Activated T-helper 1 cell treated with anti-CD3 and anti-CD28 coated beads, Interleukin-12 subunit alpha, Interleukin-12 subunit beta, Interleukin-2, Interleukin-4 antibody, amounts not matched to agents 30 ng/mL and 10 ng/mL and 1 ng/mL, durations not matched to agents 14 hours and 24 hours and 36 hours (primary cell): ENCODE measurements at regions not wholly inside any gene's neighbourhood (a gene's known extent, or its start where the extent isn't known, plus 50 kb on each side); places are given as distances from the start of the nearest gene placed in this dataset.

Experiments
- DNase-seq: peaks from one replicate; pipeline ENCODE4 v3.0.0; 2021; ENCODE audit warnings: low spot score
- H3K27ac Mint-ChIP-seq: one replicate; pipeline ENCODE4 v1.8.0; 2021; ENCODE audit warnings: mild to moderate bottlenecking, mixed read lengths
- H3K27me3 Mint-ChIP-seq: one replicate; pipeline ENCODE4 v1.8.0; 2022; ENCODE audit warnings: mild to moderate bottlenecking, moderate library complexity, mixed read lengths; ENCODE audit not compliant: insufficient read depth
- H3K36me3 Mint-ChIP-seq: one replicate; pipeline ENCODE4 v1.8.0; 2021; ENCODE audit warnings: low read depth, mixed read lengths
- H3K4me1 Mint-ChIP-seq: one replicate; pipeline ENCODE4 v1.8.0; 2021; ENCODE audit warnings: low read depth, mixed read lengths
- H3K4me3 Mint-ChIP-seq: one replicate; pipeline ENCODE4 v1.8.0; 2021; ENCODE audit warnings: mild to moderate bottlenecking, moderate library complexity, mixed read lengths
- H3K9me3 Mint-ChIP-seq: one replicate; pipeline ENCODE4 v1.8.0; 2021; ENCODE audit warnings: mixed read lengths
- intact Hi-C: fragments of 100-400 bp; cut with micrococcal nuclease; formaldehyde crosslinking; loops from one replicate; pipeline ENCODE4 v1.15.1; 2024

DNA sequence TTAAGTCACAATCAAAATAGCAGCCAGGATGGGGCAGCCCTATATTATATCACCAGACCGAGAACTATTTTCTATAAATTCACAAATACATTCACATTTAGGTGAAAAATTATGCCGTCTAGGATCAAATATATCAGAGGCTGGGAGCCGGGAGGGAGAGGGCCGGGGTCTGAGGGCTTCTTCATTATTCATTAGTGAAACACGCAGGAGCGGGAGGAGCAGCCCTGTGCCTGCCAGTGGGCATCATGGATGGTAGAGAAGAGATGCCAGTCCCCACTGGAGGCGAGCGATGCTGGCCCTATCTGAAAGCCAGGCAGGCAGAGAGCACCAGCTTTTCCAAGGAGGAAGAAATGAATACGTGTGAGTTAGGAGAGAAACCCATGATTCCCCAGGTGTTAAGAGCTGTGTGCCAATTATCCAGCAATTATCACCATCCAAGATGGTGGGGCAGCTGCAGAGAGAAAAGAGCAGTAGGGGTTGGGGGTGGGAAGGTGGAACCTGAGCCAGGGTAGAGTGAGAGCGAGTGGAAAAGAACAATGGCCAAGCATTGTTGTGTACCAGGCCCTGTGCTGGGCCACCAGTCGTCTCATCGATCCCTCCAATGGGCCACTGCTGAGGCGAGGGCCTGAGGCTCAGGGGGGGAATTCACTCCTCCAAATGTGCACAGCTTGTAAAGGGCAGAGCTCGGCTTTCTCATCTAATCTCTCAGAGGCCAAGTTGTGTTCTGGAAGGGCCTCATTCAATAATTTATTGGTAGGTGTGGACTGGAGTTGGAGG lies 261.3 kb upstream of the TLE3 start:
- Mint-ChIP-seq H3K4me3 (no peak overlapping the region), H3K27me3 (peaks cover 3% of the 10 kb centered on the region), H3K4me1 (no peaks in the 10 kb centered on the region), H3K36me3 (no peaks in the 10 kb centered on the region), H3K9me3 (no peaks in the 10 kb centered on the region), H3K27ac (no peak overlapping the region)
- intact Hi-C loops: no loop called here
- no peak for DNase-seq

- Mint-ChIP-seq H3K27ac (no peak overlapping the region), H3K36me3 (no peaks in the 10 kb centered on the region), H3K4me1 (no peaks in the 10 kb centered on the region)
Measured at GRCh38 chr15:70358011-70358819, 260.5 kb upstream of the TLE3 start.

DNA sequence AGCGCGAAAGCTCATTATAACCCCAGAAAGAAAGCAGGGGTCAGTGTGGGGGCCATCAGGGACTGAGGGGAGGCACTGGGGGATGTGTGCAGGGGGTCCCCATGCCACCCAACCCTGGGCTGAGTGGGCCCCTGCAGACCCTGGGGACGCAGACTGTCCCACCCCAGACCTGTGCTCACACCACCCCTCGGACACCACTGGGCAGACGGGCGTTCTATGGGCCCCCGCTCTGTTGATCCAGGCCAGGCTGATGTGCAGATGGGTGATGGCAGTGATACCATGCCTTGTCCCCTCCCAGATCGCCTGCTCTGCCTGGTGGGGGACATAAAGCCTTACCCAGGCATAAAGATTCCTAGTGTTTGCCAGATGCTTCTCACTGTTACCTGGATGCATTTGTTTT lies 259.7 kb upstream of the TLE3 start:
- no peak overlapping the region for H3K27ac Mint-ChIP-seq

More at GRCh38 chr15:70358011-70358819, 260.5 kb upstream of the TLE3 start:
- Mint-ChIP-seq H3K9me3 (no peaks in the 10 kb centered on the region), H3K4me3 (no peak overlapping the region), H3K27me3 (no peaks in the 10 kb centered on the region)
- no peak for DNase-seq
- intact Hi-C loops: no loop called here

GRCh38 chr15:70356919-70357318 lies 259.2 kb upstream of the TLE3 start:
- H3K4me3 Mint-ChIP-seq: no peak overlapping the region
- intact Hi-C loops: no loop called here
- no peak overlapping the region for H3K27ac Mint-ChIP-seq
- no peaks in the 10 kb centered on the region for H3K36me3 Mint-ChIP-seq
- H3K4me1 Mint-ChIP-seq: no peaks in the 10 kb centered on the region
- peaks cover 5% of the 10 kb centered on the region for H3K27me3 Mint-ChIP-seq
- DNase-seq: no peak
- H3K9me3 Mint-ChIP-seq: no peaks in the 10 kb centered on the region

More for the DNA sequence above, 259.7 kb upstream of the TLE3 start:
- H3K36me3 Mint-ChIP-seq: no peaks in the 10 kb centered on the region
- intact Hi-C loops: no loop called here
- H3K9me3 Mint-ChIP-seq: no peaks in the 10 kb centered on the region
- no peak for DNase-seq
- no peak overlapping the region for H3K4me3 Mint-ChIP-seq
- H3K27me3 Mint-ChIP-seq: peaks cover 4% of the 10 kb centered on the region
- H3K4me1 Mint-ChIP-seq: no peaks in the 10 kb centered on the region

GRCh38 chr15:70356062-70356860 lies 258.5 kb upstream of the TLE3 start:
- no peak overlapping the region for H3K27ac Mint-ChIP-seq
- intact Hi-C loops: no loop called here
- no peak overlapping the region for H3K4me3 Mint-ChIP-seq
- no peaks in the 10 kb centered on the region for H3K4me1 Mint-ChIP-seq
- no peaks in the 10 kb centered on the region for H3K36me3 Mint-ChIP-seq
- peaks cover 5% of the 10 kb centered on the region for H3K27me3 Mint-ChIP-seq
- H3K9me3 Mint-ChIP-seq: no peaks in the 10 kb centered on the region
- no peak for DNase-seq

GRCh38 chr15:70355275-70355795 lies 257.6 kb upstream of the TLE3 start:
- no peaks in the 10 kb centered on the region for H3K9me3 Mint-ChIP-seq
- H3K4me1 Mint-ChIP-seq: no peaks in the 10 kb centered on the region
- no peak overlapping the region for H3K27ac Mint-ChIP-seq
- H3K27me3 Mint-ChIP-seq: peaks cover 9% of the 10 kb centered on the region
- no peak overlapping the region for H3K4me3 Mint-ChIP-seq
- DNase-seq: no peak
- H3K36me3 Mint-ChIP-seq: no peaks in the 10 kb centered on the region
- intact Hi-C loops: no loop called here

- Mint-ChIP-seq H3K4me3 (no peak overlapping the region), H3K9me3 (no peaks in the 10 kb centered on the region), H3K4me1 (no peaks in the 10 kb centered on the region), H3K27ac (no peak overlapping the region), H3K36me3 (no peaks in the 10 kb centered on the region), H3K27me3 (peaks cover 14% of the 10 kb centered on the region)
- intact Hi-C loops: no loop called here
- DNase-seq: no peak
Measured at GRCh38 chr15:70354346-70354905, 256.7 kb upstream of the TLE3 start.

DNA sequence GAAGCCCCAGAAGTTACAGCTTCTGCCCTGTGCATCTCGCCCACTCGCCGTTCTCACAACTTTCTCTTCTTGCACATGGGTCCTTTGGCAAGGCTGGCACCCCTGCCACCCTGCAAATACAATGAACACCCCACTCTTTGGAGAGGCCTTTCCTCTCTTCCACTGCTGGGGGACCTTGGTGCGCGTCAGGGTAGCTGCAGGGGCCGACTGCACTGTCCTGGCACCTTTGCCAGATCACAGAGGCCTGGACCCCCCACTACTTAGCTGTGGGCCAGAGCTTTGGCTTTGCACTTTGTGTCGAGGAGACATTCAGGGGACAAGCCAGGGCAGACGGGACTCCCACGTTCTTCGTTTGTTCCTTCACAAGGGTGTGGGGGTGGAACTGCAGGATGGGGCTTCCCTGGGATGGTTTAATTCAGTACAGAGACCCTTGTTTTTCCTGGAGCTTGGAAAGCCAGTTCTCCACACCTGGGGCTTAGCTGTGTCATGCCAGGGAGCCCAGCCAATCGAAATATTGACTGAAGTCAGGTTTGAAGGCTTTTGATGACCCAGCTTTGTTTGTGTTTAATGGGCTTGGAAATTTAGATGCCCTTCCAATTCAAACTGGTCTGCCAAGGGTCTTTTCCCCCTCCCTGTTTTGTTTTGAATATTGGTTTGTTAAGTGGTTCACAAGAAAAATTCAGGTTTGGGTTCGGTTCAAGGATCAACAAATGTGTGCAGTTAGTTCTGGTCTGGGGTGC lies 256.1 kb upstream of the TLE3 start:
- no peaks in the 10 kb centered on the region for H3K9me3 Mint-ChIP-seq

GRCh38 chr15:70351941-70352774 lies 254.4 kb upstream of the TLE3 start:
- intact Hi-C loops: no loop called here
- H3K4me3 Mint-ChIP-seq: no peak overlapping the region
- DNase-seq: no peak
- H3K36me3 Mint-ChIP-seq: no peaks in the 10 kb centered on the region
- H3K9me3 Mint-ChIP-seq: no peaks in the 10 kb centered on the region
- peaks cover 23% of the 10 kb centered on the region for H3K27me3 Mint-ChIP-seq
- H3K27ac Mint-ChIP-seq: no peak overlapping the region
- H3K4me1 Mint-ChIP-seq: no peaks in the 10 kb centered on the region

More for the DNA sequence above, 256.1 kb upstream of the TLE3 start:
- H3K36me3 Mint-ChIP-seq: no peaks in the 10 kb centered on the region
- no peak overlapping the region for H3K4me3 Mint-ChIP-seq
- no peak for DNase-seq
- no peak overlapping the region for H3K27ac Mint-ChIP-seq
- H3K27me3 Mint-ChIP-seq: peaks cover 17% of the 10 kb centered on the region
- intact Hi-C loops: no loop called here
- no peaks in the 10 kb centered on the region for H3K4me1 Mint-ChIP-seq

- Mint-ChIP-seq H3K4me3 (no peak overlapping the region), H3K27me3 (peaks cover 26% of the 10 kb centered on the region), H3K36me3 (no peaks in the 10 kb centered on the region), H3K4me1 (no peaks in the 10 kb centered on the region), H3K27ac (no peak overlapping the region), H3K9me3 (no peaks in the 10 kb centered on the region)
- intact Hi-C loops: no loop called here
- DNase-seq: no peak
Measured at GRCh38 chr15:70351391-70351790, 253.7 kb upstream of the TLE3 start.

GRCh38 chr15:70348581-70349344 lies 251.0 kb upstream of the TLE3 start:
- no peaks in the 10 kb centered on the region for H3K4me1 Mint-ChIP-seq
- no peak for DNase-seq
- H3K27me3 Mint-ChIP-seq: peaks cover 31% of the 10 kb centered on the region
- no peaks in the 10 kb centered on the region for H3K9me3 Mint-ChIP-seq
- no peak overlapping the region for H3K4me3 Mint-ChIP-seq
- H3K36me3 Mint-ChIP-seq: no peaks in the 10 kb centered on the region
- H3K27ac Mint-ChIP-seq: no peak overlapping the region
- intact Hi-C loops: no loop called here
